CD4-positive, alpha-beta T cell treated with Interleukin-6 for 4 hours (primary cell): ENCODE measurements at regions not wholly inside any gene's neighbourhood (a gene's known extent, or its start where the extent isn't known, plus 50 kb on each side); places are given as distances from the start of the nearest gene placed in this dataset.

Experiments
- DNase-seq: peaks from one replicate; pipeline ENCODE4 v3.0.0-alpha.2; 2020; ENCODE audit warnings: mixed read lengths

DNA sequence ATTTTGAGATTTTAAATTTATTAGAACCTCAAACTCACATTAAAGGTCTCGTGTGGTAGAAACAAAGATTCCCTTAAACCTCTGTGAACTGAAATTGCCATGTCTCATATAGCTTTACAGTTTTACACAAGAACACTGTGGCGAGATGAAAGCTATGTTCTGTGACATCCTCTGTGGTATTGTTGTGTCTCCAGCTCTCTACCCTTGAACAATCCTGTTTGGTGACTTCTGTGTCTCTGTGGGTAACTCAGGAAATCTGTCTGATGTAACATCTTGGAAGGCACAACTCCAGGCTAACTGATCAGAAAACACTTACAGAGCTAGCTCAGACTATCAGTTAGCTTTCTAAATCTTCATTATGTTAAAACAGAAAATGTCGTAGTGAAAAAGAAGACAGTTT is 318.8 kb upstream of the GBE1 start:
- no peak for DNase-seq

DNA sequence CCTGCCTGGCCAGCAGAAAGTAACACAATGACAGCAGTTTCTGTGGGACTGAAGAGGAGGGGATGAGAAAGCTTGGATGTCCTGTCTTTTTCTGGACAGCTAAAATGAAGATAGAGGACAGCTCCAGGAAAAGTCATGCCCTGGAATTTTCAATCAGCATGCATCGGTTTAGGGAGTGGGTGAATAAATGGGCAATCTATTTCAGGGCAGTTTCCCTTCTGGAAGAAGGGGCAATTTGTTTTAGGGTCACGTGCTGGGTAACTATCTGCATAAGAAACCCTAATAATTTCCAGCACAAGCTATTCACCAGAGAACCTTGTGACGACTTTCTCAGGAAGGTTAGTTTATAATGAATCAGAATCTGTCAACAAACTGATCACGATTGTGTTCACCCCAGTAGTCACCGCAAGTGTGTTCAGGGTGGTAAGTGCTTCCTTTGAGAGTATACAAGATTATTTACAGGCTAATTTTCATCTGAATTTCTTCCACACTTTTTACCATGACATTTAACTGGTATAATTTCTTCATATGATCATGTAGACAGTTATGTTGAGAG is 318.0 kb upstream of the GBE1 start:
- DNase-seq = no peak

DNA sequence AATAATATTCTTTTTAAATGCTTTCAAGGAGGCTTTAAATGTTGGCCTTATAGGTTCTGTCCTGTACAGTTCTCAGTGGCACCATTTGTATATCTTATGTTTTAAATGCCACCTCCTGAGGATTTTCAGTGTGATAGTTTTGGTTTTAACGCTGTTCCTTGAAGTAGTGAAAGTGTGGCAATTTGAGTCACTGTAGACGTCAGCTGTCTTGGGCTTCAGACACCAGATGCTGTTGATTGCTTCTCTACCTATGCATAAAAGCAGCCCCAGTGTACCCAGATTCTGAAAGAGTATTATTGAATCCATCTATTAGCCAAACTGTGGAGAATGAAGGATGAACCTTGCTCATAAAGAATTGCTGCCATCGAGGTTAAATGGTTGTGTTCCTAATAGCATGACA is 316.8 kb upstream of the GBE1 start:
- no peak for DNase-seq

DNA sequence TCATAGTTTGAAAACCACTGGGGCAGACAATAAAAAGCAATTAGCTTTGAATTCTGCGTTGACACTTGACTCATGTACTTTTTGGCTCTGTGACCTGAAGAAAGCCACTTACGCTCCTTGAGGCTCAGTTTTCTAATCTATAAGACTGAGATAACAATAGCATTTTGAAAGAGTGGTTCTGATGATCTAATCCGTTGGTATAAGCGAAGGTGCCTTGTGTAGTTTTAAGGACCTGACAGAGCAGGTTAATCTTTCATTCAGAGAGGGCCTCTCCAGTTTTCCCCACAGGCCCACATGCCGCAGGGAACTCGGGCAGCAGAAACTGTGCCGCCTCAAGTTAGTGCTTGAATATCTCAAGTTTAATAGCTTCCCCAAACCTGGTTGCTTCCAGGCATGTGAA is 306.0 kb upstream of the GBE1 start:
- DNase-seq = no peak

DNA sequence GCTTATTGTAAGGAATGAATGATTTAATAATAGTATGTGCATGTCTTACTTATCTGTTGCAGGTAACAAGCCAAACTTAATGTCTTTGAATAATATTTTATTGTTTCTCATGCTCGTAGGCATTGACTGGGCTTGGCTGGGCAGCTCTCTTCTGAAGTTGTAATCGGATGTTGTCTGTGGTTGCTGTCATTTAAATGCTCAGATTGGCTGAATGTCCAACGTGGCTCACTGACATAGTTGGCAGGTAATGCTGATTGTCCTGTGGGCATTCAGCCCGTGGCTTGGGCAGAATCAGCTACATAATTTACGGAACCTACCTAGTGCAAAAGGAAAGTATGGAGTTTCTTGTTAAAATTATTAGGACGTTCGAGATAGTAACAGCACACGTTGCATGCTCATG is 297.4 kb upstream of the GBE1 start:
- DNase-seq = no peak

DNA sequence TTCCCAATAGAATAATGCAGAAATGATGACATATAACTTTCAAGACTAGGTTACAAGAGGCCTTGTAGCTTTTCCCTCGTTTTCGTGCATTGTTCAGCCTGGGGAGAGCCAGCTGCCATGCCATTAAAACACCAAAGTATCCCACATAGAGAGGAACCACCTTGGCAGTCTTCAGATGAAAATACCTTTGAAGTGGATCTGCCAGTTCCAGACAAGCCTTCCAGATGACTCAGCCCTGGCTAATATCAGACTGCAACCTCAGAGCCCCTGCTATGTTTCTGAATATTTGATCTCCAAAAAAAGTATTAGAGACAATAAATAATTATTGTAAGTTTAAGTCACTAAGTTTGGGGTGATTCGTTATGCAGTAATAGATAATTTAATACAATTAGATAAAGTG is 294.3 kb upstream of the GBE1 start:
- DNase-seq = no peak

DNA sequence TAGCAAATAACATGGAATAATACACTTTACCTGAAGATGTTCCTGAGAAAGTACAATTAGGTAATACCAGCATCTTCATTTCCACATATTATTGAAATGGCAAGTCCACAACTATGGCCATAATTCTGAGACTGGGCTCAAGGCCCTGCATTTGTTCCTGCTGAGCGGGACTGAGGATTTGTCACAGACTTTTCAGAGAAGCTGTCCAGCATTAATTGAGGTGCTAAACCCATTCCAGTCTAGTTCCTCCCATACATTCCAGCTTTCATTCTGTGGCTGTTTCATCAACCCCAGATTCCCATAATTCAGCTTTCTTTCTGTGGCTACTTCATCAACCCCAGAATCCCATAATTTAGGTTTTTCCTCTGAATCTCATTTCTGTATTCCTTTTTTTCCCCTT is 293.4 kb upstream of the GBE1 start:
- DNase-seq = no peak

DNA sequence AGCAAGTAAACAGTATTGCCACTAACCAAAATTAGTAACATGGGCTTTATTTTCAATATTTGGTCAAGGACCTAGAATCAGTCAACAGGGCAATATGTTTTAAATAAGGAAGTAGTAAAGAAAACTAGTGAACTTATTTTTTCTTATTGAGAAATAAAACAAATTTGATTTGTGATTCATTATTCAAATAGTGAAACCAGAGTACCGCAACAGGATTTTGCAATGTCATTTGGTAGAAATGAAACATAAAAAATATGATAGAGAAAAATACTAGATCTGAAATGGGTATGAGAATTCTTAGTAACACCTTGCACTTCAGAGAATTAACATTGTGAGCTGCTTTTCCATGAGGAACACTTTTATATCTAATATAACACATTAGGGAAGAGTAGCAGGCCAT is 291.8 kb upstream of the GBE1 start:
- no peak for DNase-seq

DNA sequence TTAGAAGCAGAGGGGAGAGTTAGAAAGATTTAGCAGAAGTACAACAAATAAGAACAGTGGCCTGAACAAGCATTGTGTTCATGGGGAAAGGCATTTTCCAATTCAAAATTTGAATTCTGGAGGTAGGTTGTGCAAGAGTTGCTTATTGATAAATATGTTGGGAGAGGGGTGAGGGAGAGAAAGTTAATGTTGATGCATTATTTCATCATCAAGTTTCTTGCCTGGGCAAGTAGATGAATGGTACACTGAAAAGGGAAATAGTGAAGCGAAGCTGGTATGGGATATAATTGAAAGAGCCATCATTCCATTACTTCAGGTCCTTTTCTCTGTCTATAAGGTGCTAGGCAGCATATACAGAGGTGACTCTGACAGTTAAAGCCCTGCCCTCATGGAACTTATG is 288.9 kb upstream of the GBE1 start:
- DNase-seq = no peak

DNA sequence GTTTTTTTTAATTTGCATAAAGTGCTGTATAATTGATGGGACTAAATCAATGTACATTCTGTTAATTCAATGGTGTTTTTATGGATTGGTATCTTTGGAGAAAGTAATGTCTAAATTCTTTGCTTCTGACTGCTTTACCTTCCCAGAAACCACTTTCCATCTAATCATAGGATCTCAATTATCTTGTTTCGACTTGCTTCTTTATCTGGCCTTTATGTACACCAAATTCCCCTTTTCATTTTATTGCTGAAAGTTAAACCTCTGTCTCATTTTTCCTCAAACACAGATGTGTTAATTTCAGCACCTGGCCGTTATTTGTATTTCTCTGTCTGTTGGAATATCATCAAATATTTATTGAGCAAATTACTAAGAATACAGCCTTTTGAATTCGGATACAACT is 287.3 kb upstream of the GBE1 start:
- DNase-seq = no peak

DNA sequence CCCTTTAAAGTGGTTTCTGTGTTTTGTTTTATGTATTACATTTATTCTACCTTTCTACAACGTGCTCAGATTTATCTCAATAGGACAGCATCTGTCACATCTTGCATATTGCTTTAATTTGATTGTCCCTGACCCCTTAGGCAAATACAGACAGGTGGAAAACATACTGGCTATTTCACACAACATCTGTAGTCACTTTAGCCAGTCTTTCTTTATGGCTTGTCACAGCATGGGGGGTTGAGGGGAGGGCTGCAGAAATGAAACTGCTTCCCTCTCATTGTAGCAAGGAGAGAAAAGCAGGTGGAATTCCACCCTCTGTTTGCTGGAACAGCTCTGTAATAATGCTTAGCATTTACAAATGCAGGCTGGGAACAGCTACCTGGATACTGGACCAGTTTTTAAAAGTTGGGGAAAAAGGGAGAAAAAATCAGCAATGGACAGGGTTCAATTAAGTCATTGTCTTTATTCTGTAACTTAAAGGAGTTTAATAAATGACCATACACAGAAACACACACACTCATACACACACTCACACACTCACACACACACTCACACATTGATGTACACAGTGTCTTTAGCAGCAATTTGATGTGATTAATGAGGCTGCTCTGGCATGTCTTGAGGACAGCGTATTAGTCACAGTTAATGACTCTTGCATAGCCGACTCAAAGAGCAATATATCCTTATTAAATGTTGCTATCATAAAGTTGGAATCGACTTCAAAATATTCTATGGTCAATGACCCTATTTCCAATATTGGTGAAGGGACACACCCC is 283.7 kb upstream of the GBE1 start:
- no peak for DNase-seq

DNA sequence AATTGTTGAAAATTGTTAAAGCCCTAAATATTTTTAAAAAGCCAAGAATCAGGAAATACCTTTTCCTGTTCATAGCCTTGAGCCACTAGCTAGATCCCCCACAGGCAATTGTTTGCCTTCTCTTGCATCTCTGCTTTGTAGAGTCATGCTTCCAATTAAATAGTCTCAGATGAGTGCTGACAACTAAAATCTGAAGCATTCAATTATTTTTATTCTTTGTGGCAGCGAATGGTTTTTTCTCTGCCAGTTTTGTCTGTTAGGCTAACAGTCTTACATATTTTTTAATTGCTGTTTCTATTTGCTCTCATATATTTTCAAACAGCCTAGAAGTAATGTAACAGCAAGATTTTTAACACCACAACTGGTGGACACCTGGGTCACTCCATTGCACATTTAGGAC is 277.1 kb upstream of the GBE1 start:
- DNase-seq = no peak

DNA sequence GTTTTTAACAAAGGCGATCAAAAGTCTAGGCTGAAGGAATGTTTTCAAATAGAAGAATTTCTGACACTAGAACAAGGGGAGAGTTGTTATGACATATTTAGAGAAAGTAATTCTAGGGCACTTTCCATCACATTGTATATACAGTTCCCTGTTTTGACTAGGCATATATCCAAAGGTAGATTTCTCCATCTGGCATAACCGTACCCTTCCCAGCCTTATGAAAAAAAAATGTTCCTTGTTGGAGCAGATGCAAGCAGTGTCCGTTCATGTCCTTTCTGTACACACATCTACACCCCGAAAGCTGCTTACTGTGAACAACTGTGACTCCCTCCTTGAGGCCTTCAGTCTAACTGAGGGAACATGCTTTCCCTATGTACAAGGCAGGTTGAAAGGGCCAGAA is 271.7 kb upstream of the GBE1 start:
- DNase-seq = no peak

DNA sequence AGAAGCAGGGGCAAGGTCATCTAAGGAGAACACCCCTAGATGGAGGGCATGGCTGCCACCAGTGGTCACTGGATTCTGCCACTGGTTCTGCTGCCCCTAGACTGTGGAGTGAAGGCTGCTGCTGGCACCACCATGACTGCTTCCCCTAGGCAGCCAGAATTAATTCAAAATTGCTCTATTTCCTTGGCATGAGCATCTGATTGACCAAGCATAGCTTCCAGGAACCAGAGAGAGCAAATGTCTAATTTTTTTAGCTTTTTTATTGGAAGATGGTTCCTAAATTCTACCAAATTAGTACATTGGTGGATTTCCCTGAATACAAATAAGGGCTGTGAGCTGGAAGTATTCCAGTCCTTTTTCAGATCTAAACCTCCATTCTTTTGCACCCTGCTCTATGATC is 270.2 kb upstream of the GBE1 start:
- no peak for DNase-seq

DNA sequence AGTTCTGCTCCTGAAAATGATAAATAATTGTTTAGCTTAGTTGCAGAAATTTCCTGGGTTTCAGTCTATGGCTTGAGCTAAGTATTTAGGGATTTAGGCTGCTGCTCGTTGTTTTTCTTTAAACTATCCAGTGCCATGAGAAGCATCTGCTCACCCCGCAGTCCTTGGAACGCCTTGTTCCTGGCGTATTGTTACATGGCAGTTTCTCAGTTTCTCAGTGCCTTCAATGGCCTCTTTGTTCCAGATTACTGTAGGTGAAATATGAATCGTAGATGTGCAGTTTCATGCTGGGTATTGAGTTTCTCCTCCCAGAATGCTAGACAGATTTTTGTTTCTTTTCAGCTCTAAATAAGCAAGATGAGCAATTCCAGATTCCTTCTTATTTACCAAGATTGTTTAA is 269.5 kb upstream of the GBE1 start:
- DNase-seq = no peak

DNA sequence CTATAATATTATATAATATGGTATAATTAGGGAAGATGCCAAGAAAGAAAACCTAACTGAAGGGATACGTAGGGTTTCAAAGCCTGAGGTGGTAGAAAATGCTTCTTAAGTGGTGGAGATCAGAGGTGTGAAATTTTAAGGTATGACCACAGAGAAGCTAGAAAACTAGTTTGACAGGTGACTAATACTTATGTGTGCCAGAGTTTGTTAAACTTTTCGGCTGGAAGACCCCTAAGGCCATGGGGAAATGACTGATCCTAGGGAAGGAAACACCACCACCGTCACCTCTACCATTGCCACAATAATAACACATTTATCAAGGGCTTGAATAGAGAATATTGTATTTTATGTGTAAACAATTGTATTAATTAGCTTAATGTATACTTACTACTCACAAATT is 261.4 kb upstream of the GBE1 start:
- DNase-seq = no peak

DNA sequence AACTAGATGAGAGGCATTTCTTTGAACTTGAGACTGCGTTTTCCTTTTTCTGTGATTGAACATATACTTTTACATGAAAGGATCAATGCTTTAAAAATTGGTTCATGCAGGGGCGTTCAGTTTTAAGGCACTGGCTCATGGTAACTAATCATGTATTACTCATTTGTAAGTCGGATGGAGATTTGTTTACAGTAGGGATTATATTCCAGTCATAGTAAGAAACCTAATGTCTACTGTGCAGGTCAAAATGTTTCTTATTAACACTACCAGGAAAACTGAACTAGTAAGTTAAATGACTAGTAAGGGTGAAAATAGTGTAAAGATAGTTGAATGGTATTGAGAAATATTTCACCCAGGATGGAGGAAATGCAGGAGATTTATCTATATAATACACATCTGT is 258.8 kb upstream of the GBE1 start:
- DNase-seq = no peak

DNA sequence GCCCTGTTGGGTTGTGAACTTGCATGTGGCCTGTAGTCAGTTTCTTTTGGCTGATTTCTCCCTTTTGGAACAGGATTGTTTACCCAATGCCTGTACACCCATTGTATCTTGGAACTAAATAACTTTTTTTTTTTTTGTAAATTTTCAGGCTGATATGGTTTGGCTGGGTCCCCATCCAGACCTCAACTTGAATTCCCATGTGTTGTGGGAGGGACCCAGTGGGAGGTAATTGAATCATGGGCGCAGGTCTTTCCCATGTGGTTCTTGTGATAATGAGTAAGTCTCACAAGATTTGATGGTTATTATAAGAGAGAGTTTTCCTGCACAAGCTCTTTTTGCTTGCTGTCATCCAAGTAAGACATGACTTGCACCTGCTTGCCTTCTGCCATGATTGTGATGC is 253.8 kb upstream of the GBE1 start:
- DNase-seq = no peak

DNA sequence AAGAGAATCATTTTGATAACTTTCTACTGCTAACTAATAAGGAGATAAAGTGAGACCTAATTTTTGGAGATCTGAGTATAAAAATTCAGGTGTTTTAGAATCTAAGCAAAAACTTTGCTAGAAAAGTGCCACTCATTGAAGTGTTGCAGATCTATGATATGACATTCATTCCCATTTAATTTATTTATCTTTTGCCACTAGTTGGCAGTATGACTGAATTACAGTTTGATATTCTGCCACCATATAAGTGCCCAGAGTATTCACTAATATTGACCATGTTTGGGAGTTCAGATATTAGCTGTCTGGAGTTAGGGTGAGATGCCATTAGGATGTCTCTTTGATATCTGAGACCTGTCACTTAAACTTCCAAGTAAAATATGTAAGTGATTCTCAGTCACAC is 251.3 kb upstream of the GBE1 start:
- no peak for DNase-seq

DNA sequence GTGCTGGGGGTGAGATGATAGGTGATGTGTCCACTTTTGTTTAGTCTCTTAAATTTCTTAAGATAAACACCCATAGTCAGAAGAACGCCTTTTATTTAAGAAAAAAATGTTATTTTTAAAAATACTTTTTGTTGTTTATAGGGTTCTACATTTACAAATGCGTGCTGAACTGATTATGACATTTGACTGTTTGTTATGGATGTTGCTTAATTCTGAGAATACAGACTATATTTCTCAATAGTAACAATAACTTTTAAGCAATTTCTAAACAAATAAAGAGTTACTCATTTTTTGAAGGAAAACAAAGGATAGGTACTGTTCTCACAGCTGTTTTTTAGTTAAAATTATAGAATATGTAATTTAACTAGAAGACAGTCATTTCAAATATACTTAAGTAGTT is 249.9 kb upstream of the GBE1 start:
- DNase-seq = no peak

DNA sequence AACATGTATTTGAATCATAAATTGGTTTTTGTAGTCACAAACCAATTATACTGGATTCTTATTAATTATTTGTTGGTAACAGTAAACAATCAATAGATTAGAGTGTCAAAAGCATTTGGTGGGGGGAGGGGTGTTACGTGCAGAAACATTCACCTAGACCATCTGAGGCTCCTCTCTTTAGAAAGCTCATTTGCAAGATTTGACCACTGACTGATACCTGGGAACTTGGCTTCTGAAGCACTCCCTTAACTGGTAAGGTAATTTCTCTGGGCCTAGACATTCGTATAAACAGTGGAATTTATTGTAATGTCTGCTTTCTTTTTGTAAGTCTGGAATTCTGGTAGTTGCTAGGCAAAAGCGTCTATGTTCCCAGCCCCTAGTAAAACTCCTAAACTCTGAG is 243.8 kb upstream of the GBE1 start:
- DNase-seq = no peak

DNA sequence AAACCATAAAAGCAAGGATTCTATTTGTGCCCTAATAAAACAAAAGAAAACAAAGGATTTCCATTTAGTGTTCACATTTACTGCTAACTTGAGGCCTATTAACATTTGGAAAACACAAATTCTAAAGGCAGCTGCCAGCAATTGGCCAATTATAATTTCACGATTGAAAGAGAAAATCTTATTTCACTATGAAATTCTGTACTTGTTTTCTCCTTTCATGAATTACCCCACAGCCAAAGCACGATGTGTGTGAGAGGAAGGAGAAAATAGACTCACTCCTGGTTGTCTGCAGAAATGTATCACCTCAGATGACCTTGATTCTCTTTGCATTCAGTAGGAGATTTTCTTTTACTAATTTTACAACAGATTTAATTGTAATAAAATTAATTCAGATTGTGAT is 242.8 kb upstream of the GBE1 start:
- DNase-seq = no peak

DNA sequence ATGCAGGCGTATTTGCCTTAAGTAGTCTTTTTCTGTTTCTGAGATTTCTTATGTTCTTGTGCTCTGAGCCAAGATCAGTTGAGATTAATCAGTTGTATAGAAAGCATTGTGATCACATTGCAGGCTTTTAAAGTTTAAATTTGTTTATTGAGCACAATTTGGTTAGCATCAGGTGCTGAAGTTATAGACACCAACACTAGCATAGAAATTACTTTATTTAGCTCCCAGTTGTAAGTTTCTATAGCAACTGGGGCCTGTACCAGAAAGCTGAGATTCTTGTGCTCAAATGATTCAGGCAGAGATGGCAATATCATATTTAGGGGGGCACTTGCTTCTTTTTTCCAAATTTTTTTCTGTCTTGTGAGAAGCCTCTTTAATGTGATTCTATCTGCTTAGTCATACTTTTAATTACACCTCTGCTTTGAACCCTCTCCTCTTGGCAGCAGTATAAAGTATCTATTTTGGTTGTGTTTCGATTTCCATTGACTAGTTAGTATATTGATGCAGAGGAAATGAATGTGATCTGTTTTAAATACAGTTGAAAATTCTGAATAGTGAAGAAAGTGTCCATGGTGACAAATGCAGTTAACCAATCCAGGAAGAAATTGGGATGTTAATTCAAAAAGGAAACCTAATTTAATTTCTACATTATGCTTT is 241.7 kb upstream of the GBE1 start:
- no peak for DNase-seq

DNA sequence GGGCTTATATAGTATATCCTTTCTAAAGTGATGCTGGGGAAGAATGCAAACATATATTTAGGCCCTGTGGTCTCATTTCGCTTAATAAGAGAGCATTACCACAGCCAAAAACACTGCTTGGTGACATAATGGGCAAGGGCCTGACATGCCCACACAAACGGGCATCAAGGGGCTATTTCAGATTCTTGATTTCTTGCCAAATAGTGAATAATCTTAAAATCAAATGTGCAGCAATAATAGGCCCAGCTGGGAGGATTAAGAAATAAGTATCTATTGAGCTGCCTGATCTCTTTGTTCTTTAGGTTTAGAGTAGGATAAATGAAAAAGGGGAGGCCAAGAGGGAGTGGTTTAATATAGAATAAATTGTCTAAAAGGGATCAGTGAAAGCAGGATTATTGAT is 241.0 kb upstream of the GBE1 start:
- no peak for DNase-seq
